GM23338 (cell line): ENCODE measurements at regions not wholly inside any gene's neighbourhood (a gene's known extent, or its start where the extent isn't known, plus 50 kb on each side); places are given as distances from the start of the nearest gene placed in this dataset.

ENCODE experiments used
- ATAC-seq: fragments of 200-7000 bp; cut with Tn5 transposase; 3 replicates; pipeline ENCODE4 v1.9.1; 2020
- DNase-seq: peaks from one replicate; pipeline ENCODE4 v3.0.0-alpha.2; 2015; ENCODE audit warnings: low spot score
- H2AFZ ChIP-seq: fragments of 200-600 bp; sonication (generic); 2 replicates; pipeline ENCODE4 v1.8.0; 2016; ENCODE audit warnings: antibody characterized with exemption, mild to moderate bottlenecking, moderate library complexity
- H3F3A ChIP-seq: fragments of 200-600 bp; sonication (generic); replicated peaks from 2 replicates; pipeline ENCODE4 v1.8.0; 2017; ENCODE audit warnings: antibody characterized with exemption, mixed run types, low read depth
- H3K27ac ChIP-seq: fragments of 200-600 bp; sonication (generic); 2 replicates; pipeline ENCODE4 v1.6.1; 2016; ENCODE audit warnings: low read depth
- H3K27me3 ChIP-seq: fragments of 200-600 bp; sonication (generic); 2 replicates; pipeline ENCODE4 v1.8.0; 2016; ENCODE audit warnings: mild to moderate bottlenecking, mixed run types, moderate library complexity; ENCODE audit not compliant: insufficient read depth
- H3K36me3 ChIP-seq: fragments of 200-600 bp; sonication (generic); 2 replicates; pipeline ENCODE4 v1.8.0; 2016; ENCODE audit warnings: mild to moderate bottlenecking; ENCODE audit not compliant: insufficient read depth
- H3K4me1 ChIP-seq: fragments of 200-600 bp; sonication (generic); 2 replicates; pipeline ENCODE4 v1.8.0; 2016; ENCODE audit warnings: mild to moderate bottlenecking, moderate library complexity; ENCODE audit not compliant: insufficient read depth
- H3K4me2 ChIP-seq: fragments of 200-600 bp; sonication (generic); 2 replicates; pipeline ENCODE4 v1.7.1; 2017; ENCODE audit warnings: mixed run types
- H3K4me3 ChIP-seq: fragments of 200-600 bp; sonication (generic); 2 replicates; pipeline ENCODE4 v1.6.1; 2016; ENCODE audit warnings: mixed run types
- H3K79me2 ChIP-seq: fragments of 200-600 bp; sonication (generic); replicated peaks from 2 replicates; pipeline ENCODE4 v1.8.0; 2017; ENCODE audit warnings: mild to moderate bottlenecking; ENCODE audit not compliant: insufficient read depth
- H3K9me2 ChIP-seq: fragments of 200-600 bp; sonication (generic); 2 replicates; pipeline ENCODE4 v1.8.0; 2017; ENCODE audit not compliant: insufficient read depth
- H4K20me1 ChIP-seq: fragments of 200-600 bp; sonication (generic); replicated peaks from 2 replicates; pipeline ENCODE4 v1.8.0; 2017; ENCODE audit warnings: mild to moderate bottlenecking; ENCODE audit not compliant: insufficient read depth
- H3K27ac Mint-ChIP-seq: 2 replicates; pipeline ENCODE4 v1.8.0; 2020; ENCODE audit warnings: inconsistent platforms, mild to moderate bottlenecking, moderate library complexity, mixed read lengths
- H3K27me3 Mint-ChIP-seq: 3 replicates; pipeline ENCODE4 v1.8.0; 2022; ENCODE audit warnings: low read depth, mild to moderate bottlenecking, moderate library complexity, mixed read lengths, inconsistent platforms; ENCODE audit not compliant: insufficient read depth, poor library complexity
- H3K36me3 Mint-ChIP-seq: 3 replicates; pipeline ENCODE4 v1.8.0; 2021; ENCODE audit warnings: low read depth, mild to moderate bottlenecking, inconsistent platforms, moderate library complexity, mixed read lengths
- H3K4me1 Mint-ChIP-seq: 3 replicates; pipeline ENCODE4 v1.8.0; 2020; ENCODE audit warnings: mild to moderate bottlenecking, inconsistent platforms, mixed read lengths
- H3K4me3 Mint-ChIP-seq: 3 replicates; pipeline ENCODE4 v1.8.0; 2021; ENCODE audit warnings: moderate library complexity, mild to moderate bottlenecking, inconsistent platforms, mixed read lengths
- H3K9me3 Mint-ChIP-seq: 3 replicates; pipeline ENCODE4 v1.8.0; 2020; ENCODE audit warnings: moderate library complexity, mild to moderate bottlenecking, inconsistent platforms, mixed read lengths
- CREB1 ChIP-seq: fragments of 250-450 bp; sonication (Bioruptor Pico); IDR thresholded peaks from 2 replicates; pipeline ENCODE4 v1.5.0; 2020; ENCODE audit warnings: low read depth, mild to moderate bottlenecking, moderate library complexity
- CTCF ChIP-seq, 2 experiments: fragments of 200-600 bp in 1 of 2; sonication (generic) in 1 of 2; conservative IDR thresholded peaks; 2 replicates each; pipeline versions ENCODE4 v1.5.1 to v1.6.1; 2016 to 2017; ENCODE audit warnings: antibody characterized with exemption in 2 of 2, low read depth in 2 of 2, mild to moderate bottlenecking in 2 of 2, moderate library complexity in 1 of 2
- ETS1 ChIP-seq: IDR thresholded peaks from 2 replicates; pipeline ENCODE4 v1.6.1; 2016; ENCODE audit warnings: antibody characterized with exemption
- EZH2 ChIP-seq: fragments of 200-600 bp; sonication (generic); IDR thresholded peaks from one replicate; pipeline ENCODE4 v1.8.0; 2017; ENCODE audit warnings: antibody characterized with exemption, mild to moderate bottlenecking, low read depth; ENCODE audit not compliant: unreplicated experiment
- EZH2phosphoT487 ChIP-seq: fragments of 200-600 bp; sonication (generic); IDR thresholded peaks from one replicate; pipeline ENCODE4 v1.8.1; 2018; ENCODE audit warnings: antibody characterized with exemption; ENCODE audit not compliant: unreplicated experiment
- JUNB ChIP-seq: IDR thresholded peaks from one replicate; pipeline ENCODE4 v1.6.1; 2016; ENCODE audit warnings: antibody characterized with exemption; ENCODE audit not compliant: unreplicated experiment
- NANOG ChIP-seq: IDR thresholded peaks from 2 replicates; pipeline ENCODE4 v1.6.1; 2016; ENCODE audit warnings: antibody characterized with exemption, borderline replicate concordance
- POLR2AphosphoS5 ChIP-seq: IDR thresholded peaks from 2 replicates; pipeline ENCODE4 v1.6.1; 2016; ENCODE audit warnings: antibody characterized with exemption, low read depth
- STAT1 ChIP-seq: IDR thresholded peaks from one replicate; pipeline ENCODE4 v1.6.1; 2016; ENCODE audit warnings: antibody characterized with exemption; ENCODE audit not compliant: unreplicated experiment
- ZNF114 ChIP-seq: fragments of 250-450 bp; sonication (Bioruptor Pico); IDR thresholded peaks from 2 replicates; pipeline ENCODE4 v1.5.0; 2020; ENCODE audit warnings: mild to moderate bottlenecking, moderate library complexity
- ZNF331 ChIP-seq: fragments of 250-450 bp; sonication (Bioruptor Pico); IDR thresholded peaks from 2 replicates; pipeline ENCODE4 v1.5.0; 2020; ENCODE audit warnings: low read depth, mild to moderate bottlenecking, moderate library complexity
- TF ChIP-seq, protein P1 (sequence below): fragments of 250-450 bp; sonication (Bioruptor Pico); IDR thresholded peaks from 2 replicates; pipeline ENCODE4 v1.5.0; 2020; ENCODE audit warnings: mild to moderate bottlenecking, moderate library complexity
- TF ChIP-seq, protein P2 (sequence below): IDR thresholded peaks from one replicate; pipeline ENCODE4 v1.6.1; 2018; ENCODE audit warnings: antibody characterized with exemption; ENCODE audit not compliant: unreplicated experiment

DNA sequence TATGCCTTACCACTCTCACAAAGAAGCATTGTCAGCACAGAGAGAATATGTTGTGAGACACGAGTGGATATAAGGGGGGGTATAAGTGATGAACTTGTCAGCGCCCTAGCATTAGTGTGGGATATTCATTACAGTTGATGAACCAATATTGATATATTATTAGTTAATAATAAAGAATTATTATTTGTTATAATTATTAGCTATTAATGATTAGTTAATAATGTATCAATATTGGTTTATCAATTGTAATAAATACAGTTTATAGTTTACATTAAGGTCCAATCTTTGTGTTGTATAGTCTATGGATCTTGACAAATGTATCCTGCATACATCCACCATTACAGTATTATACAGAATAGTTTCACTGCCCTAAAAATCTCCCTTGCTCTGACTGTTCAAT lies 120.2 kb upstream of the NCAM2 start:
- Histone ChIP-seq H3F3A (no peaks in the 10 kb centered on the region), H2AFZ (no peak overlapping the region), H3K4me2 (no peak overlapping the region), H3K4me1 (no peaks in the 10 kb centered on the region), H3K79me2 (no peaks in the 10 kb centered on the region), H4K20me1 (no peaks in the 10 kb centered on the region), H3K36me3 (no peaks in the 10 kb centered on the region), H3K9me2 (no peaks in the 10 kb centered on the region), H3K27ac (no peak overlapping the region), H3K27me3 (no peaks in the 10 kb centered on the region), H3K4me3 (no peak overlapping the region)
- H3K9me3 Mint-ChIP-seq: no peaks in the 10 kb centered on the region
- DNase-seq (no peak), ATAC-seq (no peak)
- H3K36me3 Mint-ChIP-seq: no peaks in the 10 kb centered on the region
- no peak for TF ChIP-seq STAT1
- no peak for TF ChIP-seq CTCF (conservative IDR thresholded peaks at IDR 0.05; ENCODE audit: low read depth in 2 of 2)
- no peak for TF ChIP-seq ZNF114 (CRISPR knock-in tag)
- no peak for TF ChIP-seq EZH2phosphoT487
- no peak for TF ChIP-seq NANOG
- no peak for TF ChIP-seq POLR2AphosphoS5
- TF ChIP-seq ETS1: no peak
- no peak for TF ChIP-seq EZH2
- no peak for TF ChIP-seq ZNF331 (CRISPR knock-in tag)
- TF ChIP-seq CREB1: no peak
- TF ChIP-seq, protein P1, sequence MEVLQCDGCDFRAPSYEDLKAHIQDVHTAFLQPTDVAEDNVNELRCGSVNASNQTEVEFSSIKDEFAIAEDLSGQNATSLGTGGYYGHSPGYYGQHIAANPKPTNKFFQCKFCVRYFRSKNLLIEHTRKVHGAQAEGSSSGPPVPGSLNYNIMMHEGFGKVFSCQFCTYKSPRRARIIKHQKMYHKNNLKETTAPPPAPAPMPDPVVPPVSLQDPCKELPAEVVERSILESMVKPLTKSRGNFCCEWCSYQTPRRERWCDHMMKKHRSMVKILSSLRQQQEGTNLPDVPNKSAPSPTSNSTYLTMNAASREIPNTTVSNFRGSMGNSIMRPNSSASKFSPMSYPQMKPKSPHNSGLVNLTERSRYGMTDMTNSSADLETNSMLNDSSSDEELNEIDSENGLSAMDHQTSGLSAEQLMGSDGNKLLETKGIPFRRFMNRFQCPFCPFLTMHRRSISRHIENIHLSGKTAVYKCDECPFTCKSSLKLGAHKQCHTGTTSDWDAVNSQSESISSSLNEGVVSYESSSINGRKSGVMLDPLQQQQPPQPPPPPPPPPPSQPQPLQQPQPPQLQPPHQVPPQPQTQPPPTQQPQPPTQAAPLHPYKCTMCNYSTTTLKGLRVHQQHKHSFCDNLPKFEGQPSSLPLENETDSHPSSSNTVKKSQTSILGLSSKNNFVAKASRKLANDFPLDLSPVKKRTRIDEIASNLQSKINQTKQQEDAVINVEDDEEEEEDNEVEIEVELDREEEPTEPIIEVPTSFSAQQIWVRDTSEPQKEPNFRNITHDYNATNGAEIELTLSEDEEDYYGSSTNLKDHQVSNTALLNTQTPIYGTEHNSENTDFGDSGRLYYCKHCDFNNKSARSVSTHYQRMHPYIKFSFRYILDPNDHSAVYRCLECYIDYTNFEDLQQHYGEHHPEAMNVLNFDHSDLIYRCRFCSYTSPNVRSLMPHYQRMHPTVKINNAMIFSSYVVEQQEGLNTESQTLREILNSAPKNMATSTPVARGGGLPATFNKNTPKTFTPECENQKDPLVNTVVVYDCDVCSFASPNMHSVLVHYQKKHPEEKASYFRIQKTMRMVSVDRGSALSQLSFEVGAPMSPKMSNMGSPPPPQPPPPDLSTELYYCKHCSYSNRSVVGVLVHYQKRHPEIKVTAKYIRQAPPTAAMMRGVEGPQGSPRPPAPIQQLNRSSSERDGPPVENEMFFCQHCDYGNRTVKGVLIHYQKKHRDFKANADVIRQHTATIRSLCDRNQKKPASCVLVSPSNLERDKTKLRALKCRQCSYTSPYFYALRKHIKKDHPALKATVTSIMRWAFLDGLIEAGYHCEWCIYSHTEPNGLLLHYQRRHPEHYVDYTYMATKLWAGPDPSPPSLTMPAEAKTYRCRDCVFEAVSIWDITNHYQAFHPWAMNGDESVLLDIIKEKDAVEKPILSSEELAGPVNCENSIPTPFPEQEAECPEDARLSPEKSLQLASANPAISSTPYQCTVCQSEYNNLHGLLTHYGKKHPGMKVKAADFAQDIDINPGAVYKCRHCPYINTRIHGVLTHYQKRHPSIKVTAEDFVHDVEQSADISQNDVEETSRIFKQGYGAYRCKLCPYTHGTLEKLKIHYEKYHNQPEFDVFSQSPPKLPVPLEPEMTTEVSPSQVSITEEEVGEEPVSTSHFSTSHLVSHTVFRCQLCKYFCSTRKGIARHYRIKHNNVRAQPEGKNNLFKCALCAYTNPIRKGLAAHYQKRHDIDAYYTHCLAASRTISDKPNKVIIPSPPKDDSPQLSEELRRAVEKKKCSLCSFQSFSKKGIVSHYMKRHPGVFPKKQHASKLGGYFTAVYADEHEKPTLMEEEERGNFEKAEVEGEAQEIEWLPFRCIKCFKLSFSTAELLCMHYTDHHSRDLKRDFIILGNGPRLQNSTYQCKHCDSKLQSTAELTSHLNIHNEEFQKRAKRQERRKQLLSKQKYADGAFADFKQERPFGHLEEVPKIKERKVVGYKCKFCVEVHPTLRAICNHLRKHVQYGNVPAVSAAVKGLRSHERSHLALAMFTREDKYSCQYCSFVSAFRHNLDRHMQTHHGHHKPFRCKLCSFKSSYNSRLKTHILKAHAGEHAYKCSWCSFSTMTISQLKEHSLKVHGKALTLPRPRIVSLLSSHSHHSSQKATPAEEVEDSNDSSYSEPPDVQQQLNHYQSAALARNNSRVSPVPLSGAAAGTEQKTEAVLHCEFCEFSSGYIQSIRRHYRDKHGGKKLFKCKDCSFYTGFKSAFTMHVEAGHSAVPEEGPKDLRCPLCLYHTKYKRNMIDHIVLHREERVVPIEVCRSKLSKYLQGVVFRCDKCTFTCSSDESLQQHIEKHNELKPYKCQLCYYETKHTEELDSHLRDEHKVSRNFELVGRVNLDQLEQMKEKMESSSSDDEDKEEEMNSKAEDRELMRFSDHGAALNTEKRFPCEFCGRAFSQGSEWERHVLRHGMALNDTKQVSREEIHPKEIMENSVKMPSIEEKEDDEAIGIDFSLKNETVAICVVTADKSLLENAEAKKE (CRISPR knock-in tag): no peak
- TF ChIP-seq, protein P2, sequence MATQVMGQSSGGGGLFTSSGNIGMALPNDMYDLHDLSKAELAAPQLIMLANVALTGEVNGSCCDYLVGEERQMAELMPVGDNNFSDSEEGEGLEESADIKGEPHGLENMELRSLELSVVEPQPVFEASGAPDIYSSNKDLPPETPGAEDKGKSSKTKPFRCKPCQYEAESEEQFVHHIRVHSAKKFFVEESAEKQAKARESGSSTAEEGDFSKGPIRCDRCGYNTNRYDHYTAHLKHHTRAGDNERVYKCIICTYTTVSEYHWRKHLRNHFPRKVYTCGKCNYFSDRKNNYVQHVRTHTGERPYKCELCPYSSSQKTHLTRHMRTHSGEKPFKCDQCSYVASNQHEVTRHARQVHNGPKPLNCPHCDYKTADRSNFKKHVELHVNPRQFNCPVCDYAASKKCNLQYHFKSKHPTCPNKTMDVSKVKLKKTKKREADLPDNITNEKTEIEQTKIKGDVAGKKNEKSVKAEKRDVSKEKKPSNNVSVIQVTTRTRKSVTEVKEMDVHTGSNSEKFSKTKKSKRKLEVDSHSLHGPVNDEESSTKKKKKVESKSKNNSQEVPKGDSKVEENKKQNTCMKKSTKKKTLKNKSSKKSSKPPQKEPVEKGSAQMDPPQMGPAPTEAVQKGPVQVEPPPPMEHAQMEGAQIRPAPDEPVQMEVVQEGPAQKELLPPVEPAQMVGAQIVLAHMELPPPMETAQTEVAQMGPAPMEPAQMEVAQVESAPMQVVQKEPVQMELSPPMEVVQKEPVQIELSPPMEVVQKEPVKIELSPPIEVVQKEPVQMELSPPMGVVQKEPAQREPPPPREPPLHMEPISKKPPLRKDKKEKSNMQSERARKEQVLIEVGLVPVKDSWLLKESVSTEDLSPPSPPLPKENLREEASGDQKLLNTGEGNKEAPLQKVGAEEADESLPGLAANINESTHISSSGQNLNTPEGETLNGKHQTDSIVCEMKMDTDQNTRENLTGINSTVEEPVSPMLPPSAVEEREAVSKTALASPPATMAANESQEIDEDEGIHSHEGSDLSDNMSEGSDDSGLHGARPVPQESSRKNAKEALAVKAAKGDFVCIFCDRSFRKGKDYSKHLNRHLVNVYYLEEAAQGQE: no peak
- no peak for TF ChIP-seq JUNB
- H3K4me3 Mint-ChIP-seq: no peak overlapping the region
- H3K27ac Mint-ChIP-seq: no peak overlapping the region
- no peaks in the 10 kb centered on the region for H3K27me3 Mint-ChIP-seq
- peaks cover 3% of the 10 kb centered on the region; the same call in 2 of the 3 replicates for H3K4me1 Mint-ChIP-seq
